Cerebellar nuclear complex (tissue), 1 donor: ENCODE measurements at regions not wholly inside any gene's neighbourhood (a gene's known extent, or its start where the extent isn't known, plus 50 kb on each side); places are given as distances from the start of the nearest gene placed in this dataset.
"Not testable (repeated sequence)": the region's sequence is repeated elsewhere in the genome, so short reads cannot be mapped to it uniquely, and the experiment has no call there.

Experiments
- DNase-seq, 2 experiments: peaks; one replicate each; lab custom pipeline; 2025; lab: John Stamatoyannopoulos, UW

- DNase-seq: no peak
These were observed 78.7 kb upstream of the SULF2 start for GRCh38 chr20:47863981-47864380.

DNA sequence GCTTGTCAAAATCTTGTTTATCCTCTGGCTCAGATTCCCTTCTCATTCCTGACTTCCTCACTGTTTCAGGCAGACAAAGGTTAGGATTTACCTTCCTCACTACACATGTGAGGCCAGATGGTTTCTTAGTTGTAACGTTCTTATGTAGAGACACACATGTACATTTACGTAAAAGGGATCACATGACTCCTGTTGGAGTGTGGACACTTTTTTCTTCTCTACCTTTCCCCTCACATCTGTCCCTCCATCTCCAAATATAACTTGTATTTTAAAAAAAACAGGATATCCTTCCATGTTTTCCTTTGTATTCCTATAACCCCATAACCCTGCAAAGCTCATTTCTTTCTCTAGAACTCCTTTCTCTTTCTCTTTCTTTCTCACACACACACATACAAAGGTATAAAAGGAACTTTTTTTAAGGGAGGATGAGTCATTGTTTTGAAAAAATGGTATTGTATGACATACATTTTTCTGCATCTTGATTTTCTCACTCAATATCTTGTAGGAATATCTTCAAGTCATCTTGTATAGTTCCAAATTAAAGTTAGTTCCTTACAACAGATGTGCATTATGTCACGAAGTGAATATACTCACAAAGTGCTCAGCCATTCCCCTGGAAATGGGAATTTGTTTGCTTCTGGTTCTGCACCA lies 78.2 kb upstream of the SULF2 start:
- DNase-seq: no peak

- no peak for DNase-seq
These were observed 77.4 kb upstream of the SULF2 start for GRCh38 chr20:47862574-47863240.

- DNase-seq: no peak
These were observed 75.8 kb upstream of the SULF2 start for GRCh38 chr20:47861116-47861515.

DNA sequence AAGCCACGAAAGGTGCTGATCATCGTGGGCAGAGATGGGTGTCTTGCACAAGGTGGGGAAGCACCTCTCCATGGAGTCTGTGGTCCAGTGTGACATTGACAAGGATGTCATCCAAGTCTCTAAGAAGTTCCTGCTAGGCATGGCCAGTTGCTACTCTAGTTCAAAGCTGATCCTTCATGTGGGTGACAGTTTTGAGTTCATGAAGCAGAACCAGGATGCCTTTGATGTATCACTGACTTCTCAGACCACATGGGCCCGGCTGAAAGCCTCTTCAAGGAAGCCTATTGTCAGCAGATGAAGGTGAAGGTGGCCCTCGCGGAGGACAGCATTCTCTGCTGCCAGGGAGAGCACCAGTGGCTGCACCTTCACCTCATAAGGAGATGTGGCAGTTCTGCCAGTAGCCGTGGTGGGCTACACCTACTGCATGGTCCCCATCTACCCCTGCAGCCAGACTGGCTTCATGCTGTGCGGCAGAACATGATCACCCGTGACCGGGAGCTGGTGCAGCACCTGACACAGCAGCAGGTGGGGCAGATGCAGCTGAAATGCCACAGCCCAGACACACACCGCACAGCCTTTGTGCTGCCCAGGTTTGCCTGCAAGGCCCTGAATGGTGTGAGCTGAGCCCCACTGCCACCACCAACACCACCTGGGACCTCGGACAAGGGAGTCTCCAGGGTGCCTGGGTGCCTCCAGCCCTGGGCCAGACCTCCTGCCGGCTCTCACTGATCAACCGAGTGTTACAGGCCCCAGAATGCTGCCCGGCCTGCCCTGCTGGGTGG lies 75.0 kb upstream of the SULF2 start:
- DNase-seq: no peak

DNA sequence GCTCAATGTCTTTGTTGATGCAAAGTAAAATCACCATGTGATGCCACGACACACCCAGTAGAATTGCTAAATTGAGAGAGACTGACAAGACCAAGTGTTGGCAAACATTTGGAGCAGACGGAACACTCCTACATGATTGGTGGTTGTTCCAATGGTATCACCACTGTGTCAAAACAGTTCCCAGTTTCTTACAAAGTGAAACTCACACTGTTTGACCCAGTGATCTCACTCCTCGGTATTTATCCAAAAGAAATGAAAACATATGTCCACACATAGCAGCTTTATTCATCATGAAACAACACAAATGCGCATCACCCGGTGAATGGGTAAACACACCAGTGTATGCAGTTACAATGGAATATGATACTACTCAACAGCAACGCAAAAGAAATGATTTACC lies 74.0 kb upstream of the SULF2 start:
- DNase-seq: no peak

DNA sequence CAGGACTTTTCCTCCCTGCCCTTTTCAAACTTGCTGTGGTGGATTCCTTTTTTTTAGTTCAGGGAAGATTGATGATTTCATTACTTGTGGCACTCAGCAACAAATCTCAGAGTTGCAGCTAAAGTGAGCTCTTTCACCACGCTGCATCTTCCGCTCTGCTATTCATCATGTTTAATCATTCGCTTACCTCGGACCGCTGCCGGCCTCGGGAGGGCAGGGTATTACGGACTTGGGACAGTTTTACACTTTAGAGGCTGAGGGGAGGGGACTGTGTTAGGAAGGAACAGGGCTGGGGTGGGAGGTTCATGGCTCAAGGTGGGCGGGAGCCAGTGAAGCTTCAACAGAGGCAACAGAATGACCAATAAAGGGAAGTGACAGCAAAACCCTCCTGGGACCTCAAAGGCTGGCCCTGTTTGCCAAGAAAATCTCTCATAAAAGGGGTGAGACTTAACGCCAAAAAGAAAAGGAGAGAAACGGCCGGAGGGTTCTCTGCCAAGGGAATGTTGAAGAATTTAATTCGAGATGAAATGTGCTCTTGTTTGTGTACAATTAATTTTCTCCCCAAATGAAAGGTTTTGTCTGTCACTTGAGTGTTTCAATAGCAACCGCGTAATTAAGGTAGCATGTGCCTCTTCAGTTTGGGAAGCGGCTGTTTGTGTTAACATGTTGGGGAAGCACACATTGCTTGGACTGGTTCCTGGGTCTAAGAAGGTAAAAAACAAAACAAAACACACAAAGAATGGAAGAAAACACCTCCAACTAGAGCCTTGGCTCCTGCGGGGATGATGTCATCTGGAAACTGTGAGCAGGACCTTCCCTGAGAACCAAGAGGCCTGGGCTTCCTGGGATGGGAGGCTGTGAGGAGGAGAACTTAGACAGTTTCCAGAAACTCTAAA lies 72.5 kb upstream of the SULF2 start:
- DNase-seq: no peak

GRCh38 chr20:47857187-47857568 lies 71.9 kb upstream of the SULF2 start:
- no peak for DNase-seq

GRCh38 chr20:47855799-47856198 lies 70.5 kb upstream of the SULF2 start:
- DNase-seq: no peak

DNA sequence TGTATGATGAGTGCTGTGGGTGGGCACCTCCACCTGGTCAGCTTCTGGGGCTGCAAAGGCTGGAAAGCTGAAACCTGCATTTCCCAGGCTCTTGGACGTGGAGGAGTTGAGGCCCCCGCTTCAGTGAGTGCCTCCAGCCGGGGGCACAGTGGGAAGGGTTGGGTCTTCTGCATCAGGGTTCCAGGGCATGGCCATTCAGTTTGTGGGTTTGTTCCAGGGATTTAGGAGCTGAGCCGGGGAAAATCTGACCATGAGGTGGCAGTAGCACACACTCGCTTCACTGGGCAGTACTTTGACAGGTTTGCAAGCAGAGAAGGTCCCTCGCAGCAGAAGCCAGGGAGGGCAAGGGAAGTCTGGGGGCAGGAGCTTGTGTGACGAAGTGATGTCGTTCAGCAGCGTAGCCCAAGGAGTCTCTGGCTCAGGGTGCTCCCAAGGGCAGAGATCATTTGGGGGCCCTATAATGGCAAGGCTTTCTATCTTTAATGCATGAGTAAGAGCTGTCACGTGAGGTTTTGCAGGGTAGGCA lies 69.5 kb upstream of the SULF2 start:
- no peak for DNase-seq

- DNase-seq: no peak
These were observed 66.5 kb upstream of the SULF2 start for GRCh38 chr20:47851774-47852173.

DNA sequence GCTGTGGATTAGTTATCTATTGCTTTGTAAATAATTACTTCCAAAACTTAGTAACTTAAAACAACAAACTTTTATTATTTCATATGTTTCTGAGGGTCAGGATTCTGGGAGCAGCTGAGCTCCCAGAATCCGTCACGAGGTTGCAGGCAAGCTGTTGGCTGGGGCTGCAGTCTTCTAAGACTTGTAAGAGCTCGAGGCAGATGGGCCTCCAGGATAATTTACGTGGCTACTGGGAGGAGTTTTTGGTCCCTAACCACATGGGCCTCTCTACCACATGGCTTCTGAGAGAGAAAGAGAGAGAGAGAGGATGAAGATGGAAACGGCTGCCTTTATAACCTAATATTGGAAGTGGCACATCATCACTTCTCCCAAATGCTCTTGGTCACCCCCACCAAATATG lies 64.9 kb upstream of the SULF2 start:
- no peak for DNase-seq

DNA sequence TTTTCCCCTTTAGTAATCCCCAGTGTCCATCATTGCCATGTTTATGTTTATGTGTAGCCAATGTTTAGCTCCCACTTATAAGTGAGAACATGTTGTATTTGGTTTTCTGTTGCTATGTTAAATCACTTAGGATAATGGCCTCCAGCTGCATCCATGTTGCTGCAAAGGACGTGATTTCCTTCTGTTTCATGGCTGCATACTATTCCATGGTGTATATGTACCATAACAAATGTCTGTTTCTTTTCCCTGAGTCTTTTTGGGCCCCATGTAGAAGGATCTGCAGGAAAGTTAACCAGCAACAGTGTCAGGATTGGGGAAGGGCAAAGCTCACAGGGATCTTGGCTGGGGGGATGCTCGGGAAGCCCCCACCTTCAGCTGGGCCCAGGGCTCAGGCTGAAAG lies 64.3 kb upstream of the SULF2 start:
- no peak for DNase-seq

GRCh38 chr20:47849006-47849405 lies 63.7 kb upstream of the SULF2 start:
- DNase-seq: no peak

GRCh38 chr20:47848534-47848933 lies 63.3 kb upstream of the SULF2 start:
- not testable (repeated sequence) for DNase-seq

DNA sequence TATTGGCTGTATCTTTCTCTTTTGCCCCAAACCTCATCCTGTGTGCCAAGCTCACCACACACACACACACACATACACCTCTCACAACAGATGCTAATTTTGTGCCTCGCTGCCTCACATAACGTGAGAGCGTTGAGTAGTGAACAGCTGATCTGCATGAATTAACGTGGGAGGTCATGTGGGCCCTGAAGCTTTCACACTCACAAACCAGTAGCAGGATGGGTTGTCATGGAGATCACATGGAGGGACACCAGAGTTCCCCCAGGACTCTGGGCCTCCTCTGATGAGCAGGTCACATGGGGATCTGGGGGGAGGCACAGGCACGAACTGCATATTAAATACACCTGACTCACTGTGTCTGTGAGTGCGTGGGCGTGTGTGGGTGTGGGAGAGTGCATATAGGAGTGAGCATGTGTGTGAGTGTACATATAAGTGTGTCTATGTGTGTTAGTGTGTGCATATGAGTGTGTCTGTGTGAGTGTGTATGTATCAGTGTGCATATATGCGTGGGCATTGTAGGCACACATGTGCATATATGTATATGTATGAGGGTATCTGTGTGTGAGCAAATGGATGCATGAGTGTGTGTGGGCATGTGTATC lies 62.7 kb upstream of the SULF2 start:
- DNase-seq: no peak

DNA sequence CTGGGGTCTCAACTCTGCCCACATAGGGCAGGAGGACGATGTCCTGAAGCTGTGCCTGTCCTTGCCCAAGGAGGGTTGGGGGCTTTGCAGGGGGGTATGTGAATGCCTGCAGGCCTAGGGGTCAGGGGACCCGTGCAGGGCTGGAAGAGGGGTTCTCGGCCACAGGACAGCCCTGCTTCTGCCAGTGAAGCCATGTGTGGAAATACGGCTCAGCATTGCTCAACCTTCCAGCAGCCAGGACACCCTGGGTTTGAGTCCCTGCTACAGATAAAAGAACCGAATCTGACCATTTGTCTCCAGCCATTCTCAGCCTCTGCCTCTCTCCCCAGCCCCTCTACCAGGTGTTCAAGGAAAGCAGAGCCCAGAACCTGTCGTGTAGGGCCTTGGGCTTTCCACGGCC lies 61.9 kb upstream of the SULF2 start:
- DNase-seq: not testable (repeated sequence)

- not testable (repeated sequence) for DNase-seq
These were observed 61.4 kb upstream of the SULF2 start for GRCh38 chr20:47846651-47847050.

- not testable (repeated sequence) for DNase-seq
These were observed 60.2 kb upstream of the SULF2 start for GRCh38 chr20:47845382-47845977.

DNA sequence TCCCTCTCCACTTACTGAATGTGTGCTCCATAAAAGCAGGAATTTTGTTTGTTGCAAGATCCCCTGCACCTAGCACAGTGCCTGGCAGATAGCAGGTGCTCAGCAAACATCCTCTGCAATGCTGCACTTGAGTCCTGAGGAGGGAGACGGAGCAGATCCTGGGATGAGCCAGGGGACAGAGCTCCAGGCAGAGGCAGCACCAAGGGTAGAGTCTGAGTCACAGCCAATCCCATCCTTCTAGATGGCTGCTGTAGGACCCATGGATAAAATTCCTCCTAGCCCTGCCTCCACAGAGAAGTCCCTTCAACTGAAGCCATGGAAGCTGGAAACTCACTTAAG lies 59.3 kb upstream of the SULF2 start:
- DNase-seq: not testable (repeated sequence)

DNA sequence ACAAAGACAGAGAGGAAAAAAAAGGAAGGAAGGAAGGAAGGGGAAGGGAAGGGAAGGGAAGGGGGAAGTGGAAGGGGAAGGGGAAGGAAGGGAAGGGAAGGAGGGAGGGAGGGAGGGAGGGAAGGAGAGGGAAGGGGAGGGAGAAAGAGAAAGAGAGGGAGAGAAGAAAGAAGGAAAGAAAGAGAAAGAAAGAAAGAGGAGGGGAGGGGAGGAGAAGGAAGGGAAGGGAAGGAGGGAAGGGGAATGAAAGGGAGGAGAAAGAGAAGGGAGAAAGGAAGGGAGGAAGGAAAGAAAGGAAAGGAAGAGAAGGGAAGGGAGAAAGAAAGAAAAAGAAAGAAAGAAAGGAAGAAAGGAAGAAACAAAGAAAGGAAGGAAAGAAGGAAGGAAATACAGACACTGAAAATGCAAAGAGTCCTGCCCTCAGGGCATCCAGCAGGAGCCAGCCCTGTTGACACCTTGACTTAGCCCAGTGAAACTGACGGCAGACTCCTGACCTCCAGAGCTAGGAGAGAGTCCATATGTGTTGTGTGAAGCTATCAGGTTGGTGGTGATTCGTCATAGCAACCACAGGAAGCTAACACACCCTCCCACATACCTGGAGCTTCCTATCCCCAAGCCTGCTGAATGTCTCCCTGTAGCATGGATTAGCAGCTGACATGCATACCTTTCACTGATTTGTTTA lies 58.7 kb upstream of the SULF2 start:
- no peak for DNase-seq
